Renal cortical epithelial cell (primary cell): ENCODE measurements at regions not wholly inside any gene's neighbourhood (a gene's known extent, or its start where the extent isn't known, plus 50 kb on each side); places are given as distances from the start of the nearest gene placed in this dataset.

Experiments
- DNase-seq: peaks from one replicate; pipeline ENCODE4 v3.0.0-alpha.2; 2011; ENCODE audit warnings: low read depth

DNA sequence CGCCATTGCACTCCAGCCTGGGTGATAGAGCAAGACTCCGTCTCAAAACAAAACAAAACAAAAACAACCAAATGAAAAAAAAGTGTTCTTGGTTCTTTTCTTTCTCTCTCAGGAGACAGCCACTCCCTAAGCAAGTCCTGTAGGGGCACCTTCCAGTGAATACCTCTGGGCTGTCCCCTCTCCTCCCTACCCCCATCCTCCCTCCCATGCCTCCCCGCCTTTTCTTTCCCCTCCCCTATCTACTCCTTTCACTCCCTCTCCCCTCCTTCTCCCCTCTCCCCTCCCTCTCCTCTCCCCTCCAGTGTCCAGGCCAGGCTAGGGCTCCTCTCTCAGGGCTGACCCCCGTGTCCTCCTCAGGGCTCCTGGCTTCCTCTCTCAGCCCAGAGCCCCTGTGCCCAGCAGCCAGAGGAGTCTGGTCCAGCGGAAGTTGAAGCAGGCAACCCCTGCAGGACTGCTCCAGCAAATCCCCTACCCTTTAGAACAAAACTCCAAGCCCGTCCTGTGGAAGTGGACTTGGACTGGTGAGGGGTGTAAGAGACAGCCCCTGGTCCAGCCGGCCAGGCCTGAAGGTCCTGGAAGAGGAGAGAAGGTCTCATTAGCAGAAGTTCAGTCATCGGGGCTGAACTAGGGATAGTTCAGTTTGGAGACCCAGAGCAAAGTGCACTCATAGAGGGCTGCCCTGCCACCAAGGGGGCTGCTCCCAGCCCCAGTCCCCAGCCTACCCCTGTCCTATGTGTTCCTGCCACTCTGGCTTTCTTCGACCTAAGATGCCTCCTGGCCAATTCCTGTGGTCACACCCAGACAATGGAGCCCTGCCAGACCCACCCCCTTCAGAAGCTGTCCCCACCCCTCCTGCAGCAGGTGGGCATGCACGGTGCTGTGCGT is 79.8 kb upstream of the IQSEC1 start:
- no peak for DNase-seq

DNA sequence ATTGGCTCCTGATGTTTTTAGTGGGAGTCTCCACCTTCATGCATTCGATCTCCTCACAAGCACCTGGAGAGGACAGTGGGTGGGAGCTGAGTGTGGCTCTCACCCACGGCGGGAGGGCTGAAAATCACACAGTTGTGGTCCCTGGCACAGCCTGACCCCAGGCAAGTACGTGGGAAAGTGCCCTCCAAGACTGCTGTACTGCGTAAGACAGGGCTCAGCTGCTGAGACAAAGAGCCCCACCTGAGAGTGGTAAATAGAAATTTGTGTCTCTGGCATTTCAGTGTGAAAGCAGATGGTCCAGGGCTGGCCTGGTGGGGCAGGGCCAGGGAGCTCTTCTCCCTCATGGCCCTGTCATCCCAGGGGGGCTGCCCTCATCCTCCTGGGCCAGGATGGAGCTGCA is 77.4 kb upstream of the IQSEC1 start:
- no peak for DNase-seq

DNA sequence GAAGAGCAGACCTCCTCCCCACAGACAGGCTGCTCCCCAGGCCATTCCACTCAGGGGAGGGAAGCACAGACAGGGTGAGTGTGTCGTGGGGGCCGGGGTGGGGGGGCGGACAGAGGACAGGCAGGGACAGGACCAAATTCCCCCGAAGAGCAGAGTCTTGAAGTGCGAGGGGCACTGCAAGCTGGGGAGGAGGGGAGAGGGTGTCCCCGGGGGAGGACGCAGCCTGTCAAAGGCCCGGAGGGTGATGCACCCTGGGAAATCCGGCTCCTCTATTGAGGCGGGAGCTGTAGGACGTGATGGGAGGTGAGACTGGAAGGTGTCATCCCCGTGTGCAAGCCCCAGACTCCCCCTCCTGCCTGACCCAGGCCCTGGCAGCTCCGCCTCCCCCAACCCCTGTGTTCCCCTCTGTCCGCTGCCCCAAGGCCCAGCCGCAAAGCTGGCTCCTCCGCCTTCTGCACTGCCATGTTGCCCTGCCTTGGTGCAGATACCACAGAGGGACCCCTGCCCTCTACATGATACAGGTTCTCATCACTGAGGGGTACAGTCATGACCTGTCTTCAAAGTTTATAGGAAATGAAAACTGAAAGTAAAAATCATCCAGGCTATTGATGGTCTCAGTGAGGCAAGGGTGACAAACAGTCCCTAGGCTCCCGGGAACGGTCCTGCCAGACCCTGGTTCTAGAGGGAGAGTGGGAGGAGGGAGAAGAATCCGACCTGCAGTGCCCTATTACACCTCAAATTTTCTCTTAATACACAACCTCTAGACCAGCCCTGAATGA is 76.3 kb upstream of the IQSEC1 start:
- no peak for DNase-seq

DNA sequence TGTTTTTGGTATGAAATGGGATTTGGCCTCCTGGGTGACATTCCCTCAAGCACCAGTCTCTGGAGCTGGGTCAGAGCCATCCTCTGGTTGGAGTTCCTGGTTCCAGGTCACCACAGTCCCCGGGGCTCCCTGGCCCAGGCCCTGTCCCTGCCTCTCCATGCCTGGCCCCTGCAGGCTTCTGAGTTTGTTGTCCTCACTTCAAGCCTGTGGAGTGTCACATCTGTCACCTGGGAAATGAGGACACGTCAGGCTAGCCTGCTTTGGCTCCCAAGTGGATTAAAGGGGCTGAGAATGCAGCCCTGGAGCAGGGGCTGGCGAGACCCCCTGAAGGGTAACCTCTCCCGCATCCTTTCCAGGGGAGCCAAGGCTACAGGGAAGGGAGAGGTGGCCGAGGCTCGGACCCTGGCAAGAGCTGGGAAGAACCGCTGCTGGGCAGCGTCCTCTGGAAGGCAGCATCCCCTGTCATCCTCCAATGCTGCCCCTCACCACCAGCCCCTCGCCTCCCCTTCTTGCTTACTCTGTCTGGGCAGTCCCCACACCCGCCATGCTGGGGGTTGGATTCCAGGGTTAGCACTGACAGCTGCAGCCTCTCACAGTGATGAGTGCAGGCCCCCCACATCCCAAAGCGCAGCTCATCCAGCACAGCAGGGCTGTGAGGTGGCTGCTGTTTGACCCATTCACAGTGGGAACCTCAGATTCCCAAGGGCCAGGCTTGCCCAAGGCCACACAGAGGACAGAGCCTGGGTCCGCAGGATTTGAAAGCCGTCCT is 75.5 kb upstream of the IQSEC1 start:
- no peak for DNase-seq

DNA sequence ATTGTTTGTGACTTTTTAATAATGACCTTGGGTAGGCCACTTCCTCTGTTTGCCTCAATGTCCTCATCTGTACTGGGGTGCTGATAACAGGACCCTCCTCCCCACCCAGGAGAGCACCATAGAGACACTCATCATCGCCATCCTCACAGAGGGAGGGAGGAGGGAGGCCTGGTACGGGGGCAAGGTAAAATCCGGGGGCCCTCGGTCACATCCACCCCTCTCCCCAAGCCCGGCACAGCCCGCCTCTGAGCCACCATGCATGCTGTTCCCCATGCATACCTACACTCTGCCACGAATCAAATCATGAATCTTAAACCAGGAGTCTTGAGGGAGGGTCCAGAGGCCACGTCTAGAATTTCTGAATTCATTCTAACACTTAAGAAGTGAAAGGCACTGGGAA is 74.9 kb upstream of the IQSEC1 start:
- DNase-seq = no peak

DNA sequence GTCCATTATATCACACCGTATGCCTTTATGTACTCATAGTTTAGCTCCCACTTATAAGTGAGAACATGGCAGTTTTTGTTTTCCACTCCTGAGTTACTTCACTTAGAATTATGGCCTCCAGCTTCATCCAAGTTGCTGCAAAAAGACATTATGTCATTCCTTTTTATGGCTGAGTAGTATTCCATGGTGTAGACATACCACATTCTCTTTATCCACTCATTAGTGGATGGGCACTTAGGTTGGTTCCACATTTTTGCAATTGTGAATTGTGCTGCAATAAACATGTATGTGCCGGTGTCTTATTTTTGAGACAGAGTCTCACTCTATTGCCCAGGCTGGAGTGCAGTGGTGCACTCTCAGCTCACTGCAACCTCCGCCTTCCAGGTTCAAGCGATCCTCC is 74.1 kb upstream of the IQSEC1 start:
- no peak for DNase-seq

DNA sequence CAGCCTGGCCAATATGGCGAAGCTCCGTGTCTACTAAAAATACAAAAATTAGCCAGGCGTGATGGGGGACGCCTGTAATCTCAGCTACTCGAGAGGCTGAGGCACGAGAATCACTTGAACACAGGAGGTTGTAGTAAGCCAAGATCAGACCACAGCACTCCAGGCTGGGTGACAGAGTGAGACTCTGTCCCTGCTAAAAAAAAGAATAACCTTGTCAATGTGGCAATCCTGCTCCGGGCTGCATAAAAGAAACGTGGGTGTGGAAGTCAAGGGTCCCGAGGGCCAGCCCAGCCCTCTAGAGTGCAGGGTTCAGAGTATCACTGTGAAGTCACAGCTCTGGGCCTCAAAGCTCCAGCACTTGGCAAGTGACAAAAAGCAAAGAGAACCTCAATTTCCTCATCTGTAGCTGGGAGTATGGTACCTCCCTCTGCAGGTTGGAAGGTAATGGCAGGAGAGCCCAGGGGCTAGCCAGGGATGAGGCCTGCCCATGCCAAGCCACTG is 73.5 kb upstream of the IQSEC1 start:
- no peak for DNase-seq

DNA sequence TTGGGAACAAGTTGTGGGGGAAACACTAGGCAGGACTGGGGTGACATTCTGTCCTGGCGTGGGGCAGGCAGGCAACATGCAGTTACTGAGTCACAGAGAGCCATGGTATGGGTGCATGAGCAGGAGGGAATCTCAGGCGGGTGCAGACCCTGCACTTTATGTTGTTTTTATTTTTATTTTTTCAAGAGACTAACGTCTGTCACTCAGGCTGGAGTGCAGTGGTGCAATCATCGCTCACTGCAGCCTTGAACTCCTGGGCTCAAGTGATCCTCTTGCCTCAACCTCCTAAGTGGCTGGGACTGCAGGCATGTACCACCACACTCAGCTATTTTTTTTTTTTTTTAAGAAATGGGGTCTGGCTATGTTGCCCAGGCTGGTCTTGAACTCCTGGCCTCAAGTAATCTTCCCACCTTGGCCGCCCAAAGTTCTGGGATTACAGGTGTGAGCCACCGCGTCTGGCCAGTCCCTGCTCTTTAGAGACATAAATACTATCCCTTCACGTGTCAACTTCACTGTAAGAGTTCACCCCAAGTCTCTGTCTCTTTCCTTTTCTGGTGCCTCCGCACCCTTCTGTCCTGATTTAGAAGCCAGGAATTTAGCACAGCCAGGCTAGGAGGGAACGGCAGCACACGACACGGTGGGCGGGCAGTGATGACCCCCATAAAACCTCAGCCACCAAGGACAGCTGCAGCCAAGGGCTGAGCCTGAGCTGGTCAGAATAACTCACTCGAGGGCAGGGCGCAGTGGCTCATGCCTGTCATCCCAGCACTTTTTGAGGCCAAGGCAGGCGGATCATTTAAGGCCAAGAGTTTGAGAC is 72.8 kb upstream of the IQSEC1 start:
- DNase-seq = no peak

DNA sequence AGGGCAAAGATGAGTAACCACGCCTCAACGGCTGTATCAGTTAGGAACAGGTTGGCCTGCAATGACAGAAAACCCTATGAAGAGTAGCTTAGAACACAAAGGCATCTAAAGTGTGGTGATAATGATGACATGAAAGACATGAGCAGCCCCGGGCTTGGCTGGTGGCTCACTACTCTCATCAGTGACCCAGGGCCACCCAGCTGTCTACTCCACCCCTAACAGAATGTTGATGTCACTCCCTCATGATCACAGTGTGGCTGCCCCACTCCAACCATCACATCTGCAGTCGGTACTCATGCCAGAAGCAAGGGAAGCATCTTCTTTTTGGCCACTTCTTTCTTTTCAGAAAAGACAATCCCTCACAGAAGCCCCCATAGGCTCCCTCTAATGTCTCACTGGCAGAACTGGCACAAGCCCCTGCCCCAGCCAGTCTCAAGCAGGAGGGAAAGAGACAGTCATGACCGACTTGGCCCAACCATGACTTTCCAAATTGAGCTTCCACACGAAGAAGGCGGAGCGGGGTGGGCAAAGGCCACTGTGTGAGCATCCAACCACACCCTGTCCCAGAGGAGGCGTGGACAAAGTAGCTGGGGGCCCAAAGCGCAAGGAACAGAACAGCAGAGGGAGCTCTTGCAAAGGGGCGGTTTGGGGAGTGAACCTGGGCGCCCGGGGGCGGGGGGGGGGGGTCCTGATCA is 72.0 kb upstream of the IQSEC1 start:
- no peak for DNase-seq

DNA sequence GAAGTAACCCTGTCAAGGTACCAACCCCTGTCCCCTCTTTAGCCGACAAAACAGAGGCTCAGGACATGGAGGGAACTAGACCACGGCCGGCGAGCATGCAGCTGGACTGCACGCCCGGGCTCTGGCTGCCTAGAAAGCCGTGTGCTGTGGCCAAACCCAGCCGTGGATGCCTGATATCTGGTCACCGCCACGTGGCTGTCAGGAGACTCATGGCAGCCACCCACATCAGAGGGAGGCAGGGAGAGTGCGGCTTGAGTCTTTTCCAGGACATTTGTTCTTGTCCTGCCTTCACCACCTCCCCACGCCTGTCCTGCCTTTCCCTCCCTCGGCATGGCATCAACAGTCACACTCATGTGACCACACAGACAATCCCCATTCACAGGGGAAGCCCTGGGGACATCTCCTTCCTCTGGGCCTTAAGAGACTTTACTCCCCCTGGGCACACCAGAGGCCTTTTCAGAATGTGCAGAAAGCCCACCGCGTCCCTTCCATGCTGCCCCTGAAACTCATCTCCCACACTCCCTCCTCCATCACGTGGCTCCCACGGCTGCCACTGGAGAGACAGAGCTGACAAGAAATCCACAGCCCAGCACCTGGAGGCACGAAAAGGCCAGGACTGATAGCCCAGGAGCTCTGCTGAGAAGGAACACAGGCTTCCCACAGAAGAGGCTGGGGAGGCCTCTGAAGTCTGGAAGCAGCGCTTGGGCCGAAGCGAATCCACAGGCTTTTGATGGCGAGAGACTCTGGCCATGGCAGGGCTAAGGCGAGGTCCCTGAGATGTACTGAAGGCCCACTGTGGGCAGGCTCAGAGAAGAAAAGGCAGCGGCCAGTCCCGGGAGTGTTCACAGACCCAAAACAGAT is 71.2 kb upstream of the IQSEC1 start:
- no peak for DNase-seq

DNA sequence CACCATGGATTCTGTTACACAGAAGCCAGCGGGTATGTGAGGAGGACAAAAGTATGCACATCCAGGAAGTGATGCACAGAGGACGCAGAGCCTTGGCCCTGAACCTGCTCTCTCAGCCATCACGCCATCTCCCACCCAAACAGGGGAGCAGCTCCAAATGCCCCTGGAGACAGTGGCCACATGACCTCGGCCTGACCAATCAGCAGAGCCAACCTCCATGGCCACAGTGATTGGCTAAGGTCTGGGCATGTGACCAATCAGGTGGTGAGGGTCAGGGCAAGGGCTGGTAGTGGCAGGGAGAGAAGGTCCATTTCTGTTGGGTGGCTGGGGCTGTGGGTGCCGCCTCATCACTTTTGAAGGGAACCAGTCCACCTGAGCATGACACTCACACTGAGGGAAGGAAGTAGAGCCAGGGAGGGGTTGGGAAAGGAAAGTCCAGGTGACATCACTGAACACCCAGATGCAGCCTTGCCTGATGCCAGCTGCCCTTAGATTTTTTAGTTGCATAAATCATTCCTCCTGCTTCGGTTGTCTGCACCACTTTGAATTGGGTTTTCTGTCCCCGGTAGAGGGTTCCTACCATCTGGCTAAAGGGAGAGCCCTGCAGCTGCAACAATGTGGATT is 70.3 kb upstream of the IQSEC1 start:
- no peak for DNase-seq

DNA sequence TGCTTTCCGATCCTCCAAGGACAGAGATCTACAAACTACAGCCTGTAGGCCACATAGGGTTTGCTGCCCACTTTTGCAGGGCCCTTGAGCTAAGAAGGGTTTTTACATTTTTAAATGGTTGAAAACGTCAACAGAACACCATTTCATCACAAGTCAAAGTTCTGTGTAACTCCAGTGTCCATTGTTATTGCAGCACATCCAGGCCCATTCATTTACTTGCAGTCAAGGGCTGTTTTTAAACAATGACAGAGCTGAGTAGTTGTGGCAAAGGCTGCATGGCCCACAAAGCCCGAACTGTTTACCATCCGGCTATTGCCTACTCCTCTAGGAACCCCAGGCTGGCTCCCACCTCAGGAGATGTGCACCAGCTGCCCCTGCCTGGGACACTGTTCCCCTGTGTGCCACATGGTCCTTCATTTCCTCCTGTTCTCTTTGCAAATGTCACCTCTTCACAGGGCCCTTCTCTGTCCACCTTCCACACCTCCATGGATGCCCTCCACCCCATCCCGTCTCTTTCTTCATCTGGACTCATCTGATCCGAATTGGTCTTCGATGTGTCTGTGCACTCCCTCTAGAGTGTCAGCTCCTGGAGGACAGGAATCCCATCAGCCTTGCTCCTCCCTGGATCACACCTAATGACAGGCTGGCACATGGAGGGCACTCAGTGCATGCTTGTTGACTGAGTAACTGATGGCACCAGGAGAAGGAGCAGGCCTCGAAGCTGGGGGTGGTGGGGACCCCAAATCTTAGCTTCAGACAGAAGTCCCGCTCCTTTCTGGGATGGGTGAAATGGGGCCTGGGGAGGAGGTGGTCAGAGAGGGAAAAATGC is 69.5 kb upstream of the IQSEC1 start:
- no peak for DNase-seq

DNA sequence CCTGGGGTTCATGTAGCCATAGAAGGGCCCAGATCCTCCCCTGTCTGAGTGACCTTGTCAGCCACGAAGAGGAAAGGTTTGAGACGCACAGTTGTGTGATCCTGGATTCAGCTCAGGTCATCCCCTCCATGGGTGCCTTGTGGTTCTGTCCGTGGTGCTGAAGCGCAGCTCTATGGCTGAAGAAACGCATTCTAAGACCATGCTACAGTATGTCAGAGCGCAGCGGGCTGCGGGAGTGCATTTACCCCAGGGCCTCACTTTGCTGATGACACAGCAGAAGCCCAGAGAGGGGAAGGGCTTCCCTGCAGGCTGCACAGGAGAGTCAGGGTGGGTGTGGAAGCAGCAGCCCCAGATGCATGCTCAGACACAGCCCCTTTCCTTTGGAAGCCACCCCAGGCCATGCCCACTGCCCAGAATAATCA is 68.8 kb upstream of the IQSEC1 start:
- peak; percentile 37 for DNase-seq

DNA sequence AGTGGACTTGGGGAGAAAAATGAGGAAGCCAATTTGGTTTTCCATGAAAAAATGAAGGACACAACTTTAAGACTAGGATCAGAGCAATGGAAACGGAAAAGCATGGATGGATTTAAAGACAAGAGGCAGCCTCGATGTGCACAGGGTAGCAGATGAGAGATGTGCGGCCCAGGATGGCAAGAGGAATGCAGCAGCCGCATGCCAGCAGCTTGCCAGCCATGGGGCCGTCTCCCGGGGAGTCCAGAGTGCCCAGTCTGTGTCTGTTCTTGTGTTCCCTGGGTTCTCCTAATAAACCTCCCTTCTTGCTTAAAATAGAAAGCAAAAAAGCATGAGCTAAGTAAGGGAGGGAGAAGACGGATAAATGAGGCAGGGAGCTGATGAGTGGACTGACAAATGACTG is 68.0 kb upstream of the IQSEC1 start:
- DNase-seq = no peak

DNA sequence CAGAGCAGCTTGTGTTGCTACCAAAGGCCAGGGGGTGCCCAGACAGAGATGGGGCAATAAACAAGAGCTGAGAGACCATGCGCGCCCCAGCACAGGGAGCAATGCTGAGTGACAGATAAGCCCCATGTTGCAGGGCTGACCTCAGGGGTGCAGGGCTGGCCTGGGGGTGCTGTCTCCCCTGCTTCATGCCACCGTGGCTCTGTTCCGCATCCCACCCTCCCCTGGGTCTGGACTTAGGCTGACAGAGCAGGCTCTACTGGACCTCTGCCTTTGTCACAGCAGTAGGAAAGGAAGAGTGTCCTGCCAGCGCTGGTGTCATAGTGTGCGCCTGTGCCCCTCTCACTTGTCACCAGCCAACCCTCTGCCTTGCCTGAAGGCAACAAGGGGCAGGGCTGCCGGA is 67.4 kb upstream of the IQSEC1 start:
- no peak for DNase-seq

DNA sequence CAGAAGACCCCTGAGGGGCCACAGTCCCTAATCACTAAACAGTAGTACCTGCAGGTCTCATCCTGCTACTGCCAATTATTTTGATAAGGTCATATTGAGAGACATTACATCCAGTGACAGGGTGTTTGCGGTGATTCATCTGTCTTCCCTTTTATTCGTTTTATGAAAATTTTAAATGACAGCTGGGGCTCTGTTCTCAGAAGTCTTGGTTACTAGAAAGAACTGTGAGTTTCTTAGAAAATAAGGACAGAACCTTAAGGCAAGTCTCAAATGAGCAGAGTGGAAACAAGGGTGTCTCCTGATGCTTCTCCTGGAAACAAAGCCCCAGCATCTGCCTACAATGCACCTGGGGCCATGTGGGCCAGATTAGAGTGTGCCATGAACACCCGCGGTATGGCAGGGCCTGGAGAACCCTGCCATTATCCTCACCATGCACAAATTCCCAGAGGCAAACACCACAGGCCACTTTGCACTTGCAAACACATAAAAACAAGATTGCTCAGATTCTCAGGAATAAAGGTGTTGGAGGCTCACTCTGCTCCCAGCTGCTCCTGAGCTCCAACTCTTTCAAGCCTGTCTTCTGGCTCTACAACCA is 66.3 kb upstream of the IQSEC1 start:
- no peak for DNase-seq

DNA sequence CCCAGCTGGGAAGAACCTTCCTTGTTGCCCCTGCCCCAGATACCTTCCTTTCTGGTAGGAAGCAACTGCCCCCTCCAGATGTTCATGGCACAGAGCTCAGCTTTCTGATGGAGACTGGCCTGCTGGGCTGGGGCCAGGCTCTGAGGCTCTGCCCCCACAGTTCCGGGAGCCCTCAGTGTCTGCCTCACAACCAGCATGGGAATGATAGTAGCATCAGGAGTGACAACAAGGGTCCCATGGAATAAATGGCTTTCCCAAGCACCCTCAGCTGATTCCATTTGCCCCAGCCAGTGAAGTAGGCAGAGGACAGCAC is 65.6 kb upstream of the IQSEC1 start:
- no peak for DNase-seq
